ENCODE measurements at regions not wholly inside any gene's neighbourhood (a gene's known extent, or its start where the extent isn't known, plus 50 kb on each side); places are given as distances from the start of the nearest gene placed in this dataset.

GRCh38 chr11:87675993-87676392 is 499.2 kb downstream of the RAB38 start:
- H3K4me2 ChIP-seq (ENCODE audit: low read length) = no peak overlapping the region
- H2AFZ ChIP-seq (ENCODE audit: low read depth, low read length) = no peak overlapping the region
- H3K9ac ChIP-seq (ENCODE audit: low read length) = no peak overlapping the region
- no peaks in the 10 kb centered on the region for H3K79me2 ChIP-seq (ENCODE audit: low read length)
- H4K20me1 ChIP-seq (ENCODE audit: insufficient read depth, low read length) = no peaks in the 10 kb centered on the region
- H3K27ac ChIP-seq (ENCODE audit: low read length) = no peak overlapping the region
- no peaks in the 10 kb centered on the region for H3K4me1 ChIP-seq (ENCODE audit: low read length)
- TF ChIP-seq EZH2phosphoT487 (IDR thresholded peaks at IDR 0.05; ENCODE audit: low read depth) (no peak), CTCF (IDR thresholded peaks at IDR 0.05; ENCODE audit: low read depth, low read length) (no peak)
- no peak overlapping the region for H3K4me3 ChIP-seq (ENCODE audit: low read length)
- no peaks in the 10 kb centered on the region for H3K36me3 ChIP-seq (replicated peaks; ENCODE audit: low read depth, low read length)
- H3K27me3 ChIP-seq (ENCODE audit: low read depth, low read length) = no peaks in the 10 kb centered on the region
- no peaks in the 10 kb centered on the region for H3K9me3 ChIP-seq (ENCODE audit: insufficient read depth, low read length)

DNA sequence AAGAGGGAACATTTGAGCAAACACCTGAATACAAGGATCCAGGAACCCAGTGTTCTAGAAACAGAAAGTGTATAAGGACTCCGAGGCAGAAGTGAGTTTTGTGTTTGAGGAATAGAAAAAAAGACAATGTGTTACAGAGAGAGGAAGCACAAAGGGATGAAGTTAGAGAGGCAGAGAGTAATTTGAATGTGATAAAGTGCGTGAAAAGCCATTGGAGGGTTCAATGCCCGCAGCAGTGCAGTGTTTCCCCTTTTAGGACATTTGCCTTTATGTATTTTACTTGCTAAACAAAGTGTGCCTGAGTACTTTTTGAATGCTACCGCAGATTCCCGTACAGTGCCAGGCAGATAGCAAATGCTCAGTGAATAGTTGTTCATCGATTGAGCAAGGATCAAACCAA is 508.5 kb downstream of the RAB38 start:
- Histone ChIP-seq H3K4me2 (ENCODE audit: low read length) (peak overlapping the region; percentile 20), H4K20me1 (ENCODE audit: insufficient read depth, low read length) (no peaks in the 10 kb centered on the region), H2AFZ (ENCODE audit: low read depth, low read length) (no peak overlapping the region), H3K9me3 (ENCODE audit: insufficient read depth, low read length) (no peaks in the 10 kb centered on the region), H3K4me3 (ENCODE audit: low read length) (no peak overlapping the region), H3K9ac (ENCODE audit: low read length) (no peak overlapping the region), H3K27me3 (ENCODE audit: low read depth, low read length) (no peaks in the 10 kb centered on the region), H3K36me3 (replicated peaks; ENCODE audit: low read depth, low read length) (no peaks in the 10 kb centered on the region), H3K79me2 (ENCODE audit: low read length) (no peaks in the 10 kb centered on the region), H3K27ac (ENCODE audit: low read length) (no peak overlapping the region), H3K4me1 (ENCODE audit: low read length) (peaks cover 9% of the 10 kb centered on the region)
- TF ChIP-seq CTCF (IDR thresholded peaks at IDR 0.05; ENCODE audit: low read depth, low read length) = no peak
- no peak for TF ChIP-seq EZH2phosphoT487 (IDR thresholded peaks at IDR 0.05; ENCODE audit: low read depth)

DNA sequence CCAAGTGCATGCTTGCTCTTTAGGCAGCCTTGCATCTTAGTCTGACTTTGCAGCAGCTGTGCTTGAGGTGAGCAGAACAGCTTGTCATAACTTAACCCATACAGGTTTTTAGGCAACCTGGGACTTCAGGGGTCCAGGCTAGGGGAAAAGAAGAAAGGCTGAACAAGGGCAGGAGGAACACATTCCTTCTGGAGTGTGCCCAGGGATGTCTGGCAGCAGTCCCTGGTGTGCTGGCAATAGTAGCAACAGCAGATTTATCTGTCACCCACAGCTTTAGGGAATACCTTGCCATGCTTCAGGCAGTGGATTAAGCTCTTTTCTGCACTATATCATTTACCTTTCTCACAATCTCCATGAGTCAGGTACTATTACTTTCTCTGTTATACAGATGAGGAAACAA is 513.0 kb downstream of the RAB38 start:
- TF ChIP-seq EZH2phosphoT487 (IDR thresholded peaks at IDR 0.05; ENCODE audit: low read depth) (no peak), CTCF (IDR thresholded peaks at IDR 0.05; ENCODE audit: low read depth, low read length) (no peak)
- Histone ChIP-seq H3K4me2 (ENCODE audit: low read length) (no peak overlapping the region), H3K27me3 (ENCODE audit: low read depth, low read length) (no peaks in the 10 kb centered on the region), H3K9me3 (ENCODE audit: insufficient read depth, low read length) (no peaks in the 10 kb centered on the region), H3K27ac (ENCODE audit: low read length) (no peak overlapping the region), H3K4me3 (ENCODE audit: low read length) (no peak overlapping the region), H3K36me3 (replicated peaks; ENCODE audit: low read depth, low read length) (no peaks in the 10 kb centered on the region), H3K79me2 (ENCODE audit: low read length) (no peaks in the 10 kb centered on the region), H3K4me1 (ENCODE audit: low read length) (peaks cover 8% of the 10 kb centered on the region), H4K20me1 (ENCODE audit: insufficient read depth, low read length) (no peaks in the 10 kb centered on the region), H3K9ac (ENCODE audit: low read length) (no peak overlapping the region), H2AFZ (ENCODE audit: low read depth, low read length) (no peak overlapping the region)

DNA sequence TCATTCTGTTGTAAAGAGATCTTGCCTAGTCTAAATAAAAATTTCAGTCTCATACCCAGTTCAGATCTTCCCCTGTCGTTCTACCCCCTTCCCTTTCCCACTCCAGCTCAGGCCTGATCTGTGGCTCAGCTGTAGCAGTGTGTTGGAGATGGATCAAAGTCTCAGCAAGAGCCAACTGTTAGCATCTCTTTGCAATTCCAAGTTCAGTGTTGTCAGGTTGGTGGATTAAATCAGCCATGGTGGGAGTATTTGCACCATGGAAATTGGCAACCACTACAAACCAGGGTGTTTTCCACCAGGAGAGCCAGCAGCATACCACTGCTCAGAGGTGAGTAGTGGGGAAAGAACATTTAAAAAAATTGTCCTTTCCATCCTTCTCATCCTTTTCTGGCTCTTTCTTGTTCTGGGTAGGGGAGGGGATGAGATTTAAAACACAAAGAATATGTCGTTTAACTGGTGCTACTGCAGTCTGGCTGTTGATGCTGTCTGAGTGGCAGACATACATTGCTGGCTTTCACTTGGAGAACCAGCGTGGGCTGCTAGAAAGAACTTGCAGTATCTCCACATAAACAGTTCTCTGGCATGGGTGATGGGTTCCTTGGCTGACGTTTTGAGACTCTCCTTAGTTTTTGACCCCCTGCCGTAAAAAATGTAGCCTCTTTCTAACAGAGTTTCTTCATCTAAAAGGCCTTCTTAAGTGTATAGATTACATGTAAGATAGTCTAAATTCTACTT is 514.1 kb downstream of the RAB38 start:
- Histone ChIP-seq H3K27ac (ENCODE audit: low read length) (no peak overlapping the region), H3K9ac (ENCODE audit: low read length) (no peak overlapping the region), H3K36me3 (replicated peaks; ENCODE audit: low read depth, low read length) (no peaks in the 10 kb centered on the region), H3K4me2 (ENCODE audit: low read length) (no peak overlapping the region), H3K4me1 (ENCODE audit: low read length) (no peaks in the 10 kb centered on the region), H4K20me1 (ENCODE audit: insufficient read depth, low read length) (no peaks in the 10 kb centered on the region), H3K27me3 (ENCODE audit: low read depth, low read length) (no peaks in the 10 kb centered on the region), H3K9me3 (ENCODE audit: insufficient read depth, low read length) (no peaks in the 10 kb centered on the region), H3K79me2 (ENCODE audit: low read length) (no peaks in the 10 kb centered on the region), H2AFZ (ENCODE audit: low read depth, low read length) (no peak overlapping the region), H3K4me3 (ENCODE audit: low read length) (no peak overlapping the region)
- TF ChIP-seq EZH2phosphoT487 (IDR thresholded peaks at IDR 0.05; ENCODE audit: low read depth) (no peak), CTCF (IDR thresholded peaks at IDR 0.05; ENCODE audit: low read depth, low read length) (no peak)
